SK-N-MC (cell line): ENCODE measurements at regions not wholly inside any gene's neighbourhood (a gene's known extent, or its start where the extent isn't known, plus 50 kb on each side); places are given as distances from the start of the nearest gene placed in this dataset.

ENCODE experiments used
- EZH2 ChIP-seq: fragments of 200-600 bp; sonication (generic); IDR thresholded peaks from one replicate; pipeline ENCODE4 v1.6.1; 2017; ENCODE audit warnings: antibody characterized with exemption
- FOXP2 ChIP-seq: optimal IDR thresholded peaks from 2 replicates; pipeline ENCODE3; 2011; ENCODE audit warnings: mild to moderate bottlenecking, moderate library complexity; ENCODE audit not compliant: insufficient read depth; ENCODE audit errors: extremely low read length, control extremely low read depth
- POLR2AphosphoS5 ChIP-seq: IDR thresholded peaks from 2 replicates; pipeline ENCODE4 v1.6.1; 2012; ENCODE audit warnings: mild to moderate bottlenecking, low read depth, low read length, borderline replicate concordance

DNA sequence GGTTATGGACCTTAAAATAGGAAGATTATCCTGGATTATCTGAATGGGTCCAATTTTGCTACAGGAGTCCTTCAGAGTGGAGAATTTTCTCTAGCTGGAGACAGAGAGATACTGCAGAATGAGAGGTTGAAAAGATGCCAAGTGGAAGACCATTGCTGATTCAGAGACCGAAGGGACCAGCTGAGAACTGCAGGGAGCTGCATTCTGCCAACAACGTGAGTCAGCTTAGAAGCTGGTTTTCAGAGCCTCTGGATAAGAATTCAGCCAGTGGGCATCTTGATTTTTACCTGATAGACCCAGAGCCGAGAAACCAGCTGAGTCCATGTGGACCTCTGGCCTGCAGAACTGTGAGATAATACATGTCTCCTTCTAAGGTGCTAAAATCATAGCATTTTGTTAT, 234.0 kb downstream of the NR2F2 start:
- TF ChIP-seq EZH2 (no peak), POLR2AphosphoS5 (no peak), FOXP2 (no peak)
